ENCODE measurements at regions not wholly inside any gene's neighbourhood (a gene's known extent, or its start where the extent isn't known, plus 50 kb on each side); places are given as distances from the start of the nearest gene placed in this dataset.
A peak's percentile ranks its signal among the peaks of the same experiment; 100 is the strongest.

- no peak overlapping the region for H3K9ac ChIP-seq (ENCODE audit: low read depth in 1 of 3, low read length in 3 of 3)
- H3K4me3 ChIP-seq (ENCODE audit: low read length in 3 of 3) = peak overlapping the region; percentile 15 to 52 (median 41)
These were observed 257.2 kb upstream of the GLI3 start for GRCh38 chr7:42494199-42494710.

GRCh38 chr7:42493436-42494198, 256.6 kb upstream of the GLI3 start:
- H3K27me3 ChIP-seq (ENCODE audit: control insufficient read depth in 3 of 3, insufficient read depth in 3 of 3, low read length in 3 of 3) = no peaks in the 10 kb centered on the region
- peak overlapping the region; percentile 65 for H3K27ac ChIP-seq (ENCODE audit: low read depth, low read length)
- H3K9me3 ChIP-seq (ENCODE audit: control insufficient read depth in 3 of 3, low read length in 3 of 3) = no peaks in the 10 kb centered on the region
- H3K4me1 ChIP-seq (ENCODE audit: control insufficient read depth in 3 of 3, insufficient read depth in 3 of 3, low read length in 3 of 3) = peaks cover 5 to 11% (median 7%) of the 10 kb centered on the region in 3 donors
- peak overlapping the region in 2 of 3 donors; percentile 45 to 54 for H3K9ac ChIP-seq (ENCODE audit: low read depth in 1 of 3, low read length in 3 of 3)
- H3K36me3 ChIP-seq (ENCODE audit: control insufficient read depth in 3 of 3, insufficient read depth in 3 of 3, low read length in 3 of 3) = no peaks in the 10 kb centered on the region
- peak overlapping the region; percentile 15 to 52 (median 41) for H3K4me3 ChIP-seq (ENCODE audit: low read length in 3 of 3)

More at GRCh38 chr7:42494199-42494710, 257.2 kb upstream of the GLI3 start:
- H3K27me3 ChIP-seq (ENCODE audit: control insufficient read depth in 3 of 3, insufficient read depth in 3 of 3, low read length in 3 of 3) = no peaks in the 10 kb centered on the region
- H3K9me3 ChIP-seq (ENCODE audit: control insufficient read depth in 3 of 3, low read length in 3 of 3) = no peaks in the 10 kb centered on the region
- peak overlapping the region; percentile 65 for H3K27ac ChIP-seq (ENCODE audit: low read depth, low read length)
- H3K4me1 ChIP-seq (ENCODE audit: control insufficient read depth in 3 of 3, insufficient read depth in 3 of 3, low read length in 3 of 3) = peaks cover 5 to 11% (median 7%) of the 10 kb centered on the region in 3 donors
- no peaks in the 10 kb centered on the region for H3K36me3 ChIP-seq (ENCODE audit: control insufficient read depth in 3 of 3, insufficient read depth in 3 of 3, low read length in 3 of 3)

- H3K4me3 ChIP-seq (ENCODE audit: low read length in 3 of 3) = no peak overlapping the region
- peak overlapping the region; percentile 49 for H3K27ac ChIP-seq (ENCODE audit: low read depth, low read length)
- no peaks in the 10 kb centered on the region for H3K27me3 ChIP-seq (ENCODE audit: control insufficient read depth in 3 of 3, insufficient read depth in 3 of 3, low read length in 3 of 3)
- no peaks in the 10 kb centered on the region for H3K9me3 ChIP-seq (ENCODE audit: control insufficient read depth in 3 of 3, low read length in 3 of 3)
- no peaks in the 10 kb centered on the region for H3K36me3 ChIP-seq (ENCODE audit: control insufficient read depth in 3 of 3, insufficient read depth in 3 of 3, low read length in 3 of 3)
- no peak overlapping the region for H3K9ac ChIP-seq (ENCODE audit: low read depth in 1 of 3, low read length in 3 of 3)
- peaks cover 5 to 11% (median 7%) of the 10 kb centered on the region in 3 donors for H3K4me1 ChIP-seq (ENCODE audit: control insufficient read depth in 3 of 3, insufficient read depth in 3 of 3, low read length in 3 of 3)
These were observed 255.9 kb upstream of the GLI3 start for GRCh38 chr7:42492920-42493319.

- Histone ChIP-seq H3K9me3 (ENCODE audit: control insufficient read depth in 3 of 3, low read length in 3 of 3) (no peaks in the 10 kb centered on the region), H3K27ac (ENCODE audit: low read depth, low read length) (no peak overlapping the region), H3K4me1 (ENCODE audit: control insufficient read depth in 3 of 3, insufficient read depth in 3 of 3, low read length in 3 of 3) (peaks cover 5 to 11% (median 7%) of the 10 kb centered on the region in 3 donors), H3K4me3 (ENCODE audit: low read length in 3 of 3) (no peak overlapping the region), H3K27me3 (ENCODE audit: control insufficient read depth in 3 of 3, insufficient read depth in 3 of 3, low read length in 3 of 3) (no peaks in the 10 kb centered on the region), H3K9ac (ENCODE audit: low read depth in 1 of 3, low read length in 3 of 3) (no peak overlapping the region), H3K36me3 (ENCODE audit: control insufficient read depth in 3 of 3, insufficient read depth in 3 of 3, low read length in 3 of 3) (no peaks in the 10 kb centered on the region)
These were observed 254.1 kb upstream of the GLI3 start for GRCh38 chr7:42491106-42491505.

- Histone ChIP-seq H3K4me3 (ENCODE audit: low read length in 3 of 3) (no peak overlapping the region), H3K27ac (ENCODE audit: low read depth, low read length) (no peak overlapping the region), H3K4me1 (ENCODE audit: control insufficient read depth in 3 of 3, insufficient read depth in 3 of 3, low read length in 3 of 3) (peaks cover 5 to 7% (median 7%) of the 10 kb centered on the region in 3 donors), H3K9me3 (ENCODE audit: control insufficient read depth in 3 of 3, low read length in 3 of 3) (no peaks in the 10 kb centered on the region), H3K9ac (ENCODE audit: low read depth in 1 of 3, low read length in 3 of 3) (no peak overlapping the region), H3K36me3 (ENCODE audit: control insufficient read depth in 3 of 3, insufficient read depth in 3 of 3, low read length in 3 of 3) (no peaks in the 10 kb centered on the region), H3K27me3 (ENCODE audit: control insufficient read depth in 3 of 3, insufficient read depth in 3 of 3, low read length in 3 of 3) (no peaks in the 10 kb centered on the region)
These were observed 252.3 kb upstream of the GLI3 start for GRCh38 chr7:42489299-42489698.

GRCh38 chr7:42485301-42485766, 248.3 kb upstream of the GLI3 start:
- Histone ChIP-seq H3K9me3 (ENCODE audit: control insufficient read depth in 3 of 3, low read length in 3 of 3) (no peaks in the 10 kb centered on the region), H3K27me3 (ENCODE audit: control insufficient read depth in 3 of 3, insufficient read depth in 3 of 3, low read length in 3 of 3) (no peaks in the 10 kb centered on the region), H3K4me3 (ENCODE audit: low read length in 3 of 3) (no peak overlapping the region), H3K9ac (ENCODE audit: low read depth in 1 of 3, low read length in 3 of 3) (no peak overlapping the region), H3K27ac (ENCODE audit: low read depth, low read length) (no peak overlapping the region), H3K4me1 (ENCODE audit: control insufficient read depth in 3 of 3, insufficient read depth in 3 of 3, low read length in 3 of 3) (no peaks in the 10 kb centered on the region), H3K36me3 (ENCODE audit: control insufficient read depth in 3 of 3, insufficient read depth in 3 of 3, low read length in 3 of 3) (no peaks in the 10 kb centered on the region)

GRCh38 chr7:42483886-42484285, 246.9 kb upstream of the GLI3 start:
- Histone ChIP-seq H3K9ac (ENCODE audit: low read depth in 1 of 3, low read length in 3 of 3) (no peak overlapping the region), H3K4me1 (ENCODE audit: control insufficient read depth in 3 of 3, insufficient read depth in 3 of 3, low read length in 3 of 3) (no peaks in the 10 kb centered on the region), H3K27ac (ENCODE audit: low read depth, low read length) (no peak overlapping the region), H3K4me3 (ENCODE audit: low read length in 3 of 3) (no peak overlapping the region), H3K36me3 (ENCODE audit: control insufficient read depth in 3 of 3, insufficient read depth in 3 of 3, low read length in 3 of 3) (no peaks in the 10 kb centered on the region), H3K9me3 (ENCODE audit: control insufficient read depth in 3 of 3, low read length in 3 of 3) (no peaks in the 10 kb centered on the region), H3K27me3 (ENCODE audit: control insufficient read depth in 3 of 3, insufficient read depth in 3 of 3, low read length in 3 of 3) (no peaks in the 10 kb centered on the region)

GRCh38 chr7:42479816-42480633, 243.0 kb upstream of the GLI3 start:
- no peak overlapping the region for H3K4me3 ChIP-seq (ENCODE audit: low read length in 3 of 3)
- peak overlapping the region; percentile 64 for H3K27ac ChIP-seq (ENCODE audit: low read depth, low read length)
- no peak overlapping the region for H3K9ac ChIP-seq (ENCODE audit: low read depth in 1 of 3, low read length in 3 of 3)

GRCh38 chr7:42479452-42479815, 242.4 kb upstream of the GLI3 start:
- Histone ChIP-seq H3K4me1 (ENCODE audit: control insufficient read depth in 3 of 3, insufficient read depth in 3 of 3, low read length in 3 of 3) (no peaks in the 10 kb centered on the region), H3K27ac (ENCODE audit: low read depth, low read length) (peak overlapping the region; percentile 64)

More at GRCh38 chr7:42479816-42480633, 243.0 kb upstream of the GLI3 start:
- Histone ChIP-seq H3K4me1 (ENCODE audit: control insufficient read depth in 3 of 3, insufficient read depth in 3 of 3, low read length in 3 of 3) (no peaks in the 10 kb centered on the region), H3K27me3 (ENCODE audit: control insufficient read depth in 3 of 3, insufficient read depth in 3 of 3, low read length in 3 of 3) (no peaks in the 10 kb centered on the region), H3K36me3 (ENCODE audit: control insufficient read depth in 3 of 3, insufficient read depth in 3 of 3, low read length in 3 of 3) (no peaks in the 10 kb centered on the region), H3K9me3 (ENCODE audit: control insufficient read depth in 3 of 3, low read length in 3 of 3) (no peaks in the 10 kb centered on the region)

GRCh38 chr7:42478717-42479116, 241.7 kb upstream of the GLI3 start:
- Histone ChIP-seq H3K9me3 (ENCODE audit: control insufficient read depth in 3 of 3, low read length in 3 of 3) (no peaks in the 10 kb centered on the region), H3K27ac (ENCODE audit: low read depth, low read length) (peak overlapping the region; percentile 64)

More at GRCh38 chr7:42479452-42479815, 242.4 kb upstream of the GLI3 start:
- Histone ChIP-seq H3K4me3 (ENCODE audit: low read length in 3 of 3) (no peak overlapping the region), H3K36me3 (ENCODE audit: control insufficient read depth in 3 of 3, insufficient read depth in 3 of 3, low read length in 3 of 3) (no peaks in the 10 kb centered on the region), H3K27me3 (ENCODE audit: control insufficient read depth in 3 of 3, insufficient read depth in 3 of 3, low read length in 3 of 3) (no peaks in the 10 kb centered on the region), H3K9me3 (ENCODE audit: control insufficient read depth in 3 of 3, low read length in 3 of 3) (no peaks in the 10 kb centered on the region), H3K9ac (ENCODE audit: low read depth in 1 of 3, low read length in 3 of 3) (no peak overlapping the region)

More at GRCh38 chr7:42478717-42479116, 241.7 kb upstream of the GLI3 start:
- no peaks in the 10 kb centered on the region for H3K4me1 ChIP-seq (ENCODE audit: control insufficient read depth in 3 of 3, insufficient read depth in 3 of 3, low read length in 3 of 3)
- H3K36me3 ChIP-seq (ENCODE audit: control insufficient read depth in 3 of 3, insufficient read depth in 3 of 3, low read length in 3 of 3) = no peaks in the 10 kb centered on the region
- no peak overlapping the region for H3K9ac ChIP-seq (ENCODE audit: low read depth in 1 of 3, low read length in 3 of 3)
- H3K4me3 ChIP-seq (ENCODE audit: low read length in 3 of 3) = no peak overlapping the region
- H3K27me3 ChIP-seq (ENCODE audit: control insufficient read depth in 3 of 3, insufficient read depth in 3 of 3, low read length in 3 of 3) = no peaks in the 10 kb centered on the region
